ENCODE measurements at regions not wholly inside any gene's neighbourhood (a gene's known extent, or its start where the extent isn't known, plus 50 kb on each side); places are given as distances from the start of the nearest gene placed in this dataset.

GRCh38 chr4:23061431-23061830 is 368.7 kb downstream of the GBA3 start (continued):
- TF ChIP-seq ZBTB8A (CRISPR knock-in tag; IDR thresholded peaks at IDR 0.05; ENCODE audit: borderline replicate concordance, low read depth) (no peak), SAP130 (CRISPR knock-in tag; IDR thresholded peaks at IDR 0.05; ENCODE audit: low read depth) (no peak), ZNF788 (CRISPR knock-in tag; IDR thresholded peaks at IDR 0.05; ENCODE audit: borderline replicate concordance) (no peak), SYNCRIP (IDR thresholded peaks at IDR 0.05; ENCODE audit: insufficient read depth, low read depth, low read length) (no peak), CREB1 (IDR thresholded peaks at IDR 0.05) (no peak), CREB1 (CRISPR knock-in tag; IDR thresholded peaks at IDR 0.05) (no peak), KLF12 (CRISPR knock-in tag; IDR thresholded peaks at IDR 0.05; ENCODE audit: borderline replicate concordance) (no peak), SP5 (CRISPR knock-in tag; IDR thresholded peaks at IDR 0.05; ENCODE audit: borderline replicate concordance, low read depth) (no peak), TFDP2 (CRISPR knock-in tag; IDR thresholded peaks at IDR 0.05) (no peak), HNRNPK (IDR thresholded peaks at IDR 0.05; ENCODE audit: low read depth, low read length, poor library complexity, severe bottlenecking) (no peak), ZNF264 (CRISPR knock-in tag; IDR thresholded peaks at IDR 0.05) (no peak), KAT2B (IDR thresholded peaks at IDR 0.05; ENCODE audit: borderline replicate concordance, low read depth, low read length) (no peak), ZFP91 (CRISPR knock-in tag; IDR thresholded peaks at IDR 0.05; ENCODE audit: borderline replicate concordance) (no peak)

Measured in HepG2 (cell line).